ENCODE measurements at regions not wholly inside any gene's neighbourhood (a gene's known extent, or its start where the extent isn't known, plus 50 kb on each side); places are given as distances from the start of the nearest gene placed in this dataset.

DNA sequence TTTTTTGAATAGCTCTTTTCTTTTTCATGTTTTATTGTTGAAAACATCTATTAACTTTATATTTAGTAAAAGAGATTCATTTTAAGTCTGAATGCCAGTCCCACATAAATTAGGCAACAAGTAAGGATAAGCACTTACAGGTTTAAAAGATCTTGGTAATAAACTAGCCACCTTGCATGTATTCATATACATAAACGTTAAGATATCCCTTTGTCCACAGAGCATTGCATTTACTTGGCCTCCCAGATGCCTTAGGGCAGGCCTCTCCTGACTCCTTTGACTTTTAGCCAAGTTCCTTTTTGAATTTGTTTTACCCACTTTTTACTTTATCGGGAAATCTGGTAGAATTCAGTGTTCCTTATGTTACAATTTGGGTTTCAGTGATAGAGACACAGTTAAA is 331.7 kb downstream of the ETNK1 start:
- no peaks in the 10 kb centered on the region for H3K79me1 ChIP-seq (ENCODE audit: low read depth in 1 of 2, low read length in 2 of 2)
- TF ChIP-seq RAD21 (IDR thresholded peaks at IDR 0.05; ENCODE audit: low read length) (no peak), BHLHE40 (IDR thresholded peaks at IDR 0.05; ENCODE audit: low read depth, low read length) (no peak), MXI1 (IDR thresholded peaks at IDR 0.05; ENCODE audit: borderline replicate concordance, low read depth, low read length) (no peak), RCOR1 (IDR thresholded peaks at IDR 0.05; ENCODE audit: insufficient replicate concordance, low read length) (no peak), NFE2L2 (IDR thresholded peaks at IDR 0.05; ENCODE audit: low read depth, low read length) (no peak), USF2 (IDR thresholded peaks at IDR 0.05; ENCODE audit: low read depth, low read length) (no peak), MAZ (IDR thresholded peaks at IDR 0.05; ENCODE audit: borderline replicate concordance, low read depth, low read length) (no peak), POLR2A (IDR thresholded peaks at IDR 0.05; ENCODE audit: low read depth, low read length) (no peak), RFX5 (IDR thresholded peaks at IDR 0.05; ENCODE audit: low read depth, low read length) (no peak), FOS (IDR thresholded peaks at IDR 0.05; ENCODE audit: low read depth, low read length) (no peak), MAFK (IDR thresholded peaks at IDR 0.05; ENCODE audit: low read depth, low read length) (no peak), ELK1 (IDR thresholded peaks at IDR 0.05; ENCODE audit: borderline replicate concordance, low read depth, low read length) (no peak), CHD1 (IDR thresholded peaks at IDR 0.05; ENCODE audit: low read depth, low read length) (no peak), CTCF (conservative IDR thresholded peaks at IDR 0.05; ENCODE audit: low read depth, low read length) (no peak), SMC3 (IDR thresholded peaks at IDR 0.05; ENCODE audit: low read depth, low read length) (no peak), CEBPB (IDR thresholded peaks at IDR 0.05; ENCODE audit: low read depth, low read length) (no peak)
- peaks cover 2% of the 10 kb centered on the region; the same call in 1 of the 2 replicates for H3K9me3 ChIP-seq (ENCODE audit: control insufficient read depth, insufficient read depth, low read length)
- H3K56ac ChIP-seq (ENCODE audit: extremely low read depth, insufficient read depth, low read length), result no peak overlapping the region
- no peak overlapping the region for H3K9ac ChIP-seq (ENCODE audit: low read depth, low read length)
- ATAC-seq (ENCODE audit: low read depth) (no peak), DNase-seq (no peak)
- no peak overlapping the region for H2BK5ac ChIP-seq (ENCODE audit: low read depth, low read length, poor library complexity, severe bottlenecking)
- no CpG with 5 or more reads among the region's 2 CpGs for WGBS, 2 experiments (ENCODE audit: extremely low coverage in 2 of 2, insufficient read length in 1 of 2)
- intact Hi-C loops (cut with micrococcal nuclease) (no loop called here), dilution Hi-C loops (cut with HindIII; ENCODE audit: low sequenced_read_pairs, unreplicated experiment) (no loop called here), in situ Hi-C loops (cut with MboI; ENCODE audit: low sequenced_read_pairs) (no loop called here)
- ChIA-PET POLR2A (ENCODE audit: unreplicated experiment) (no interaction called here), CTCF (no interaction called here)
- no peak overlapping the region for H3K18ac ChIP-seq (ENCODE audit: low read depth, low read length)
- H2BK120ac ChIP-seq (ENCODE audit: low read depth, low read length), result no peak overlapping the region
- H4K20me1 ChIP-seq (ENCODE audit: insufficient read depth, low read length), result no peaks in the 10 kb centered on the region
- BruUV-seq (replicated peaks), result no TSS peak
- H2BK15ac ChIP-seq (ENCODE audit: low read depth, low read length), result no peak overlapping the region
- H2BK20ac ChIP-seq (ENCODE audit: low read depth, low read length), result no peak overlapping the region
- no peak overlapping the region for H3K27ac ChIP-seq (ENCODE audit: insufficient read depth, low read length)
- H3K23ac ChIP-seq (ENCODE audit: low read depth, low read length), result no peak overlapping the region
- no peak overlapping the region for H3K4me3 ChIP-seq (ENCODE audit: insufficient read depth, low read depth, low read length)
- H2AFZ ChIP-seq (replicated peaks; ENCODE audit: low read length, poor library complexity), result no peak overlapping the region
- H3K27me3 ChIP-seq (ENCODE audit: control insufficient read depth, insufficient read depth, low read length), result peaks cover 2% of the 10 kb centered on the region; the same call in 1 of the 2 replicates
- H4K5ac ChIP-seq (ENCODE audit: low read depth, low read length), result no peak overlapping the region
- no peak overlapping the region for H3K4me2 ChIP-seq (ENCODE audit: low read depth, low read length)
- H3K36me3 ChIP-seq (ENCODE audit: control insufficient read depth, insufficient read depth, low read length), result no peaks in the 10 kb centered on the region
- H3K4me1 ChIP-seq (ENCODE audit: control insufficient read depth, insufficient read depth, low read length), result no peaks in the 10 kb centered on the region
- H3K9me1 ChIP-seq (ENCODE audit: insufficient read depth, low read length), result no peaks in the 10 kb centered on the region
- H3K14ac ChIP-seq (replicated peaks; ENCODE audit: low read depth, low read length), result no peak overlapping the region
- no peak overlapping the region for H4K8ac ChIP-seq (ENCODE audit: low read depth in 2 of 2, low read length in 2 of 2)
- no peak overlapping the region for H2AK9ac ChIP-seq (replicated peaks; ENCODE audit: low read depth, low read length, poor library complexity)
- no peak overlapping the region for H4K91ac ChIP-seq (ENCODE audit: insufficient read depth, low read depth, low read length)
- no peak overlapping the region for H3K4ac ChIP-seq (ENCODE audit: low read depth, low read length)
- no peak overlapping the region for H2AK5ac ChIP-seq (ENCODE audit: low read depth, low read length)
